Endodermal cell (in vitro differentiated cells): ENCODE measurements at regions not wholly inside any gene's neighbourhood (a gene's known extent, or its start where the extent isn't known, plus 50 kb on each side); places are given as distances from the start of the nearest gene placed in this dataset.

ENCODE experiments used
- DNase-seq: peaks from one replicate; pipeline ENCODE4 v3.0.0-alpha.2; 2017
- H3K27ac ChIP-seq: 2 replicates; pipeline ENCODE4 v1.5.1; 2013; ENCODE audit warnings: mild to moderate bottlenecking, low read depth, low read length, moderate library complexity
- H3K27me3 ChIP-seq: 2 replicates; pipeline ENCODE4 v1.6.1; 2013; ENCODE audit warnings: mild to moderate bottlenecking, low read length, moderate library complexity; ENCODE audit not compliant: insufficient read depth, control insufficient read depth, poor library complexity, severe bottlenecking
- H3K36me3 ChIP-seq: 2 replicates; pipeline ENCODE4 v1.7.0; 2013; ENCODE audit warnings: mild to moderate bottlenecking, low read length, moderate library complexity; ENCODE audit not compliant: control insufficient read depth, insufficient read depth
- H3K4me1 ChIP-seq: one replicate; pipeline ENCODE4 v1.7.0; 2013; ENCODE audit warnings: low read length; ENCODE audit not compliant: control insufficient read depth, insufficient read depth
- H3K4me3 ChIP-seq: 2 replicates; pipeline ENCODE4 v1.5.1; 2013; ENCODE audit warnings: mild to moderate bottlenecking, low read length, moderate library complexity
- H3K9ac ChIP-seq: 2 replicates; pipeline ENCODE4 v1.6.1; 2013; ENCODE audit warnings: mild to moderate bottlenecking, low read length, moderate library complexity; ENCODE audit not compliant: poor library complexity, severe bottlenecking; ENCODE audit errors: extremely low read depth
- H3K9me3 ChIP-seq: 2 replicates; pipeline ENCODE4 v1.6.1; 2013; ENCODE audit warnings: mild to moderate bottlenecking, low read length, moderate library complexity; ENCODE audit not compliant: control insufficient read depth
- H3K27ac Mint-ChIP-seq: 2 replicates; pipeline ENCODE4 v1.8.0; 2020; ENCODE audit warnings: mixed read lengths
- H3K27me3 Mint-ChIP-seq: 2 replicates; pipeline ENCODE4 v1.8.0; 2021; ENCODE audit warnings: mild to moderate bottlenecking, mixed read lengths; ENCODE audit not compliant: insufficient read depth
- H3K36me3 Mint-ChIP-seq: 2 replicates; pipeline ENCODE4 v1.8.0; 2020; ENCODE audit warnings: low read depth, mixed read lengths
- H3K4me1 Mint-ChIP-seq: 2 replicates; pipeline ENCODE4 v1.8.0; 2020; ENCODE audit warnings: mixed read lengths
- H3K4me3 Mint-ChIP-seq: 2 replicates; pipeline ENCODE4 v1.8.0; 2020; ENCODE audit warnings: mild to moderate bottlenecking, moderate library complexity, mixed read lengths
- H3K9me3 Mint-ChIP-seq: 2 replicates; pipeline ENCODE4 v1.8.0; 2020; ENCODE audit warnings: mild to moderate bottlenecking, mixed read lengths
- WGBS, 2 experiments: methylation state at CpG; one replicate each; pipeline versions ENCODE4 v1.1.5 to v1.1.7; 2013; ENCODE audit warnings: missing lambda C conversion rate in 2 of 2, mixed read lengths in 1 of 2; ENCODE audit not compliant: insufficient coverage in 1 of 2, insufficient read length in 1 of 2; 5-methylcytosine and 5-hydroxymethylcytosine counted together
- TF ChIP-seq, protein P1 (sequence below): fragments of 200-600 bp; sonication (generic); conservative IDR thresholded peaks from 2 replicates; pipeline ENCODE4 v1.5.0; 2021; ENCODE audit warnings: antibody characterized with exemption, mild to moderate bottlenecking

DNA sequence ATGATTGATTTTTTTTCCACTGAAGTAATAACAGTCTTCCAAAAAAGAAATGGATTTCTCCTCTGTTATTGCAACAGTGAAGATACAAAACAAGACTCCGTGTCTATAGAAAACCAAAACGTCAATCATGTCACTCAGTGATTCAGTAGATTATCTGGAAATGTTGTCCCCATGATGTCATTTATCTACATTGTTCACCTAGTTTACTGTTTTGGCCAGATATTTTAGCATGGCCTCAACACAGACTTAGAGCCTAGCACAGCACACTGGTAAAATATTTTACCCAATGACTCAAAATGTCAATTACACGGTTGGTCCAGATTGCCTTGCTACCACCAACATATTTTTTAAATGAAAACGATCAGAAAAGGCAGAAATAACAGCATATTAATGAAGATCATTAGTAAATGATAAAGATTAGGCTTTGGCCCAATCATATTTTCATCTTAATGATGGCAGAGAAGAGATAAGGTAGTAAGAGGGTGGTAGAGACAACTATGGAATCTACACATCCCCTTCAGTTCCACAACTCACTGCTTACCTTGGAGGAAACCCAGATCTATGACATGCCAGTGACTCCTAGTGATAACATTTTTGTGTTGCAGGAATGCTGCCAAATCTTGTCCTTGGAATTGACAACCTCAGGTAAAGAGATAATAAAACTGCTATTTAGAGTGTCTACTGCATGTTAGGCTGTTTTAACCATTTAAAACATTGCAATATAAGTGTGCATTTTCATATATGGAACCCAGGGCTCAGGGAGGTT, 347.7 kb upstream of the ARPP21 start:
- Mint-ChIP-seq H3K4me3 (no peak overlapping the region), H3K27me3 (no peaks in the 10 kb centered on the region), H3K4me1 (no peaks in the 10 kb centered on the region), H3K36me3 (no peaks in the 10 kb centered on the region), H3K9me3 (no peaks in the 10 kb centered on the region), H3K27ac (no peak overlapping the region)
- Histone ChIP-seq H3K4me3 (no peak overlapping the region), H3K9me3 (no peaks in the 10 kb centered on the region), H3K36me3 (no peaks in the 10 kb centered on the region), H3K27me3 (no peaks in the 10 kb centered on the region), H3K27ac (no peak overlapping the region), H3K9ac (no peak overlapping the region), H3K4me1 (no peaks in the 10 kb centered on the region)
- no peak for DNase-seq
- TF ChIP-seq, protein P1, sequence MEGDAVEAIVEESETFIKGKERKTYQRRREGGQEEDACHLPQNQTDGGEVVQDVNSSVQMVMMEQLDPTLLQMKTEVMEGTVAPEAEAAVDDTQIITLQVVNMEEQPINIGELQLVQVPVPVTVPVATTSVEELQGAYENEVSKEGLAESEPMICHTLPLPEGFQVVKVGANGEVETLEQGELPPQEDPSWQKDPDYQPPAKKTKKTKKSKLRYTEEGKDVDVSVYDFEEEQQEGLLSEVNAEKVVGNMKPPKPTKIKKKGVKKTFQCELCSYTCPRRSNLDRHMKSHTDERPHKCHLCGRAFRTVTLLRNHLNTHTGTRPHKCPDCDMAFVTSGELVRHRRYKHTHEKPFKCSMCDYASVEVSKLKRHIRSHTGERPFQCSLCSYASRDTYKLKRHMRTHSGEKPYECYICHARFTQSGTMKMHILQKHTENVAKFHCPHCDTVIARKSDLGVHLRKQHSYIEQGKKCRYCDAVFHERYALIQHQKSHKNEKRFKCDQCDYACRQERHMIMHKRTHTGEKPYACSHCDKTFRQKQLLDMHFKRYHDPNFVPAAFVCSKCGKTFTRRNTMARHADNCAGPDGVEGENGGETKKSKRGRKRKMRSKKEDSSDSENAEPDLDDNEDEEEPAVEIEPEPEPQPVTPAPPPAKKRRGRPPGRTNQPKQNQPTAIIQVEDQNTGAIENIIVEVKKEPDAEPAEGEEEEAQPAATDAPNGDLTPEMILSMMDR = peak; percentile 33
- 91 to 100% methylated on average over 2 to 4 of the region's 4 CpGs for WGBS, 2 experiments

DNA sequence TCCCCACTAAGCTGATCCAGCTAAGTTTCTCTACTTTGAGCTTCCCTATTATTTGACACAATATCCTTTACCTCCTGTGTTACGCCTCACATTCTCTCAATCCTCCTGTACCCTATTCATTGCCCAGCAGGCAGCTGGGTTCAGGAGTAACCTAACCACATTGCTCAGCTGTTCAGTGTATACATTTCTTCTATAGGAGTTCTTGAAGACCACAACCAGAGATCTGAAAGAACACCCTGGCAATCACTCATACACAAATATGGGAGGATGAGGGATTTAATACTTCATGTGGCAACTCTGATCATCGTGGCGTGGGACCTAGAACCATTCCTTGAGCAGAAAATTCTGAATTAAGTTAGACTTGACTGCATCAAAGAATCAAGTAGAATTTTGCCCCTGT, 346.8 kb upstream of the ARPP21 start:
- TF ChIP-seq, protein P1 = no peak
- Mint-ChIP-seq H3K4me3 (no peak overlapping the region), H3K36me3 (no peaks in the 10 kb centered on the region), H3K27me3 (no peaks in the 10 kb centered on the region), H3K9me3 (no peaks in the 10 kb centered on the region), H3K27ac (no peak overlapping the region), H3K4me1 (no peaks in the 10 kb centered on the region)
- Histone ChIP-seq H3K4me3 (no peak overlapping the region), H3K36me3 (no peaks in the 10 kb centered on the region), H3K9ac (no peak overlapping the region), H3K4me1 (no peaks in the 10 kb centered on the region), H3K27ac (no peak overlapping the region), H3K9me3 (no peaks in the 10 kb centered on the region), H3K27me3 (no peaks in the 10 kb centered on the region)
- WGBS, 2 experiments = 90 to 93% methylated on average over 3 of the region's 3 CpGs
- no peak for DNase-seq

DNA sequence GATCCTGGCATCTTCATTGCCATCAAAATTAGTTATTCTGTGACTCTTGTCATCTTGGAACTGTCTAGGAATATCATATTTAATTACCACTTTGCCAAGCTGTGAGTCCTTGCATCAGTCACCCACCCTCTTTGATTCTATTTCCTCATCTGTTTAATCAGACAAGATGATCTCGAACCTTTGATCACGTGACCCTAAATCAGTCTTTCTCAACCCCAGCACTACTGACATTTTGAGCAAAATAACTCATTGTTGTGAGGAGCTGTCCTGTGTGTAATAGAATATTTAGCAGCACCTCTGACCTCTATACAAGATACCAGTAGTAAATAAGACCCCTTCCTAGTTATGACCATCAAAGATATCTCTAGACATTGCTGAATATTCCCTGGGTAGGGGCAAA, 343.4 kb upstream of the ARPP21 start:
- H3K4me1 ChIP-seq = no peaks in the 10 kb centered on the region
- H3K27me3 ChIP-seq = no peaks in the 10 kb centered on the region
- Mint-ChIP-seq H3K27me3 (no peaks in the 10 kb centered on the region), H3K36me3 (no peaks in the 10 kb centered on the region), H3K9me3 (no peaks in the 10 kb centered on the region), H3K4me1 (no peaks in the 10 kb centered on the region), H3K27ac (no peak overlapping the region), H3K4me3 (no peak overlapping the region)
- H3K4me3 ChIP-seq = no peak overlapping the region
- no peak overlapping the region for H3K9ac ChIP-seq
- 88% methylated on average over 2 of the region's 2 CpGs; no CpG with 5 or more reads in 1 of the 2 experiments for WGBS, 2 experiments
- no peaks in the 10 kb centered on the region for H3K36me3 ChIP-seq
- no peaks in the 10 kb centered on the region for H3K9me3 ChIP-seq
- DNase-seq = no peak
- H3K27ac ChIP-seq = no peak overlapping the region
- TF ChIP-seq, protein P1 = no peak
